NCI-H1930 (cell line): ENCODE measurements at regions not wholly inside any gene's neighbourhood (a gene's known extent, or its start where the extent isn't known, plus 50 kb on each side); places are given as distances from the start of the nearest gene placed in this dataset.

Source experiments
- DNase-seq, 2 experiments: peaks; one replicate each; lab custom pipeline; 2025; lab: John Stamatoyannopoulos, UW

DNA sequence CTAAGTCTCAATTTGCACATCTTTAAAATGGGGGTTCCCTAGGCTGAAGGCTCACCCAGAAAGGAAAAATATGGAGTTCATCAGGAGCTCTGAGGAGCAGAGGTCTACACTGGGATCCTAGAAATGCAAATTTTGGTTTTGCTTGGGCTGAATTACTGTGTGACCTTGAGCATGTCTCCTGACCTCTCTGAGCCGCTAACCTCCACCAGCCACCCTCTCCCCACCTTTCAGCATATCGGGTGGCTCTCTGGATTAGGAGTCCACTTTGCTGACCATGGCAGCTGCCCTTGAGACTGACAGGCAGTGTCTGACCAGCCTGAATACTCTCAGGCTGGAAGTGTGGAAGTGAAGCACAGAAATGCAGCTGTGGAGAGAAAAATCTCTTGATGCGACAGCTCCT is 165.9 kb upstream of the LRFN2 start:
- DNase-seq = no peak

GRCh38 chr6:40744835-40745234 is 157.7 kb upstream of the LRFN2 start:
- DNase-seq = no peak

DNA sequence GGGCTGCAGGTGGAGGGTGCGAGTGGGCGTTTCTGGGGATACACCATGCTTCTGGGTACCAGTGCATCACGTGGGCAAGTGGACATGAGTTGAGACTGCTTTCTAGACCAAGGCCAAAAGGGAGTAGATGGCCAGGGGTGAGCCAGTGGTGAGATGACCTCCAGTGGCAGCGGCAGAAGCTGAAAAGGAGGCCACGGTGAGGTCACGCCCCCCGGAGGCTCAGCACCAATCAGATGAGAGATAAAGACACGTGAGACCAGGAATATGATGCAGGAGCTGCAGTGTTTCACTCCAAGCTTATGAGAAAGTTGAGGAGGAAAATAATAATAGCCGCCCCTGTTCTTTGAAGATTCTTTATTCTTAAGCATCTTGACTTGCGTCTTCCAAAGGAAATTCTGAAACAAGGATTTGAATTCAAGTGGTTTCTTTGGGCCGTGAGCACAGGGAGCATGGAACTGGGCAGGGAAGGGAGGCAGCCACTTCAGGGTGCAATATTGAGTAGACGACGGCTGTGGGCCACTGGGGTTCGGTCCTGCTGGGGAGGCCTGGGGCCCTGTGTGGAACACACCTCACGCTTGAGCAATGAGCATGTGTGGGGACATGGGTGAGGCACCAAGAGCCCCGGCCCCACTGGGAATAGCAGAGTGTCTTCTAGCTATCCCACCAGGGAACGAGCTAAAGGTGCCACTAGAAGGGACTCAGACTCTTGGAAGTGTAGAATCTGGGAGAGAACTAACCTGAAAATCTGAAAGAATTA is 156.7 kb upstream of the LRFN2 start:
- DNase-seq = no peak

DNA sequence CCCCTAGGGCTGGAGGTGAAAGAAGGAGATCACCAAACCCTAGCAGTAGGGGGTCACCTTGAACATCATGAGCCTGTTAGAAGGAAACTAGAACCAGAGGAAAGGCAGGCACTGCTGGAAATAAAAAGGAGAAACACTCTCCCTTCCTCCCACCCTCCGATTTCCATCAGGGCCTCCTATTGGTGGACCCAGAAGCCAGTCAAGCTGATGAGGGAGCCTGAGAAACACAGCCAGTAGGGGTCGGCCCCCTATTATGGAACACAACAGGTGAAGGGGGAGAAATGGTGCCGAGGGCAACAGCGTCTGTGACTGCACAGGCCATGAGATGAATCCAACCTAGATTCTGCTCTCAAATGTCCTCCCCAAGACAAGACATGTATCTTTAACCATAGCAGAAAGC is 156.1 kb upstream of the LRFN2 start:
- DNase-seq = no peak

DNA sequence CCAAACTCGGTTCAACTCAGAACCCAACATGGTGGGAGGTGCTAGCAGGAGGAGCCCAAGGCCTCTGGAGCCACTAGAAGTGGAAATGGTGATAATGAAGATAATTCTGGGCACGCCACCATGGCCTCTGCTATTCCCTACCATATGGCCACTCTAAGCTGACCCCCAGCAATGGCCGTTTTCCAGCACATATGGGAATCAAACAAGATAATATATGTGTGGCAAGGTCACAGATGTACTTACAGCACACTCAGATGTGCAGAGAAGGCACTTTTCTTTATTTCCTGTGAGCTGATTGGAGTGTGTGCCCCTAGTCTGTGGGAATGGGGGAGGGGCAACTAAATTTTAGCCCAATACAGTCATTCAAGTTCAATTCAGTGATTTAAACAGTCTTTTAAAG is 153.4 kb upstream of the LRFN2 start:
- DNase-seq = no peak

DNA sequence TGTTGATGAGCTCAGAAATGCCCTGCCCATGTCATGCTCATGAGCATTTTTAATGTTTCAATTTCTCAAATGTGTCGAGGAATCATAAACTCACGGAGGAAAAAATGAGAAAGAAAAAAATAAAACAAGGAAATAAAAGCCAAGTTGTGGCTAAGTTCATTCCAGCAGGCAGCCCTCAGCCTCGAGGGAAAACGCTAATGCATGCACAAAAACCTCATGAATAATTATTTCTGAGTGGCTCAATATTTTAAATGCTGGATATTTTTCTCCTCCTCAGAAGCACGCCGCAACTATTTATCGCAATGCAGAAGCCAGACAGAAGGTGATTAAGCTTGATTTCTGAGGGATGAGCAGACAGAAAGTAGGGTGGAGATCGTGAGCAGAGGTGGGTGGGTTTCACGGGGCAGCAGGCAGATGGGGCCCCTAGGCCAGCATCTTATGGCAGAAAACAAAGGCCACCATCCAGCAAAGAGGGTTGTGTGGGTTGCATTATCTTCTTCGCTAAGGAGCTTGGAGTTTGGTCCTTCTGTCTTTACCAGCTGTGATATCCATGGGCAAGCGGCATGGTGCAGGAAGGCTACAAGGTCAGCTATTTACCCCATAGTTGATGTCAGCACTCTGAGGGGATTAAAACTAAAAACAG is 151.5 kb upstream of the LRFN2 start:
- no peak for DNase-seq

GRCh38 chr6:40735521-40735920 is 148.4 kb upstream of the LRFN2 start:
- no peak for DNase-seq

GRCh38 chr6:40735121-40735520 is 148.0 kb upstream of the LRFN2 start:
- DNase-seq = no peak

DNA sequence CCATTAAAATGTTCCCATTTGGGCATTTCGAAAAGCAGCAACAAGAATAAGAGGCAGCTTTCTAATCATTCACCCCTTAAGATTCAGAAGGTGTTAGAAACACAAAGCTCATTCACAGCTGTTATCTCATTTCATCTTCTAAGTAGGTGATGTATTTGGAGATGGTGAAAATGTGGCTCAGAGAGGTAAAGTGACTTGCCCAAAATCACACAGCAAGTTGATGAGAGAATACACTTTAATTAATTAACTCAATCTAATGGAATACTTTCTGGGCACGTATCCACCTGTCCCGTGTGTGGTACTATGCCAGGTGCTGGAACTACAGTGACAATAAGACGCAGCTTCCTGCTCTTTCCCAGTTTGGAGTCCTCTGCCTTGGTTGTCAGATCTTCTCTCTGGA is 147.4 kb upstream of the LRFN2 start:
- no peak for DNase-seq

- DNase-seq = no peak
Observed at GRCh38 chr6:40733770-40734396, 146.7 kb upstream of the LRFN2 start.

DNA sequence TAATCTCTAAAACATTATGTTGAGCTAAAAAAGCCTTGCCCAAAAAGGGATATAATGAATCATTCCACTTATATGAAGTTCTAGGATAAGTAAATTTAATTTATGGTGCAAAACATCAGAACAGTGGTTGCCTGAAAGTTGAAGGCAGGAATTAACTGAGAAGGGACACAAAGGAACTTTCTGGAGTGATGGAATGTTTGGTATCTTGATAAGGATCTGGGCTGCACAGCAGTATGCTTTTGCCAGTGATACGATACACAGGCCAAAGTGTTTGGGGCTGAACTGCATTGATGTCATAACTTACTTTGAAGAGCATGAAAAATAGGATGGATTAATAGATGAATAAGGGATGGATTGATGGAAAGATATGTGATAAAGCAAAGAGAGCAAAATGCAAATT is 146.1 kb upstream of the LRFN2 start:
- DNase-seq = no peak

GRCh38 chr6:40732878-40733277 is 145.7 kb upstream of the LRFN2 start:
- DNase-seq = no peak

DNA sequence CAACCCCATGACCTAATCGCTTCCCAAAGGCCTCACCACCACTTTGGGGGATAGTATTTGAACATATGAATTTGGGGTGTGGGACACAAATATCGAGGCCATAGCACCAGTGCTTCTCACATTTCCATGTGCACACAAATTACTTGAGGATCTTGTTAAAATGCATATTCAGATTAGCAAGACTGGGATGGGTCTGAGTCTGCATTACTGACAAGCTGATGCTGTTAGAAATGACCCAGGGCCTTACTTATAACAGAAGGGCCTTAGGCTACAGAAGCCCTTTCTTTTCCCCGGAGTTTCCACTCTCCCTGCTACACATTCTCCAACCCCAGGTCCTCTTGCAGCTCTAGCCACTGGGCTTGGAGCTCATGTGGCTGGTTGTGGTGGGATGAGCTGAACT is 141.5 kb upstream of the LRFN2 start:
- DNase-seq = no peak

DNA sequence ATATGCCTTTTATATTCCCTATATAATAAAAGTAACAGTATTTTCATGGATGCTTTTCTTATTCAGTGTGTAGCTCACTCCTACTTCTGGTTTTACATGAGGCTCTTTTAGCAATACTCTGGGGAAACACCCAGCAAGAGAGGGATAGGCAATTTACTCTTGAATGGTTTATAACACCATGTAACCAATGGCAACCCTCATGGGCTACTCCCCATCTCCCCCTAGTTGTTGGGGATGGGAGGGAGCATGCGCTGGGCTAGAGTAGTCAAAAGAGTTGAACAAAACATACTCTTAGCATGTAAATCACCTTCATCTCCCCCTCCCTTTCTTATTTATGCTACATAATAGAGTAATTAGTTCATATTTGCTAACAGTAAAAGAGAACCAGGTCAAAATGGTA is 140.1 kb upstream of the LRFN2 start:
- DNase-seq = no peak

DNA sequence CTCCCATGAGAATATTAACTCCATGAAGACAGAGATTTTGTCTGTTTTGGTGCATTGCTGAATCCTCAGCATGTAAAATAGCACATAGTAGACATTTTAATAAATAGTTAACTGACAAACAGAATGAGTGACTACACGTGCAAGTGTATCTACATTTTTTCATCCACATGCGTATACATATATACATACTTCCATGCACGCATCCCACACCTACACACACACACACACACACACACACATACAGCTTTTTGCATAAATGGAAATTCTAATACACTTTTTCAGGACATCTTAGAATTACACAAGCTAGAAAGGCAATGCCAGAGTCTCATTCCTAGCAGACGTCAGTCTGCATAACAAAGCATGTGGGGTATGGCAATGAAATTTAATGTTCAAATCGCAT is 139.7 kb upstream of the LRFN2 start:
- no peak for DNase-seq

DNA sequence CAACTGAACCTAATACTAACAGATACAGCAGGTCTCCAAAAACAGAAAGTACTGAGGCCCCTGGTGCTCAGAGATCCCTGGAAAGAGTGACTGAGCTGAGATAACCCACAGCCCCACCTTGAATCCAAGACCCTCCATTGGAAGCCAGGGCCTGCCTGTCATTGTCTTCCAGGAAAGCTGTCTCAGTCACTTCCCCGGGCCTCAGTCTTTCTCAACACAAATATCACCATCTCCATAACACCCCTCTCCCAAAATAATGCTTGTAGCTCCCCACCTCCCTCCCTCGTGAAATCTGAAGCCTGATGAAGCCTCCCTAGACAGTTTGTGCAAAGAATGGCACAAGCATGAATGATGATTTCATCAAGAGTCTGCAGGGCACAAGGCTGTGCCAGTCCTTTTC is 138.2 kb upstream of the LRFN2 start:
- DNase-seq = no peak

- no peak for DNase-seq
Observed at GRCh38 chr6:40724886-40725285, 137.7 kb upstream of the LRFN2 start.

- DNase-seq = no peak
Observed at GRCh38 chr6:40723967-40724366, 136.8 kb upstream of the LRFN2 start.

DNA sequence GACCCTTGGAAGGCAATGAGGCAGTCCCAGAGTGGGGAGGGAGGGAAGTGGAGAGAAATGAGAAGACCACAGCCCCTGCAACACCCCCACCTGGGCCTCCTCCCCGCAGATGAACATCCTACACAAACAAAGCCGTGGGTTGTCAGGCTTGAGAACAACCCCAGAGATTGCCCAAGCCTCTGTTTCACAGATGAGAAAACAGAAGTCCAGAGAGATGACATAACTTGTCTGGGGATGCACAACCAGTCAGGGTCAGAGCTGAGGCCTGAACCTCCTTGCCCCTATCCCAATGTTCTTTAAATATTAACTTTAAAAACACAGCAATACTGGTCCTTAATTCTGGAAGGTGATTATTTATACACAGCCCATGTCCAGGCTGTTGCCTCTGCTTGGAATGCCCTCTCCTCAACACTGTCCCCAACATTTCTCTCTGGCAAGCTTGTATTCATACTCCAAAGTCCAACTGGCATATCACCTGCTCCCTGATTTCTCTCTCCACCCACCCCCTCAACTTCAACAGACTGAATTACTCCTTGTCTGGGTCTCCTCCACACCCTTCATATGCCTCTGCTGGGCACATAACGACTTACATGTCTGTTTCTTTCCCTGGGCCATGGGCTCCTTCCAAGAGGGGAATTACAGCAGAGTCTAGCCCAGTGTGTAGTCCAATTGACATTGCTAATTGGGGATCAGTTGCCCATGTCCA is 135.5 kb upstream of the LRFN2 start:
- DNase-seq = no peak

- no peak for DNase-seq
Observed at GRCh38 chr6:40722091-40722490, 134.9 kb upstream of the LRFN2 start.

GRCh38 chr6:40721271-40721952 is 134.2 kb upstream of the LRFN2 start:
- DNase-seq = no peak

DNA sequence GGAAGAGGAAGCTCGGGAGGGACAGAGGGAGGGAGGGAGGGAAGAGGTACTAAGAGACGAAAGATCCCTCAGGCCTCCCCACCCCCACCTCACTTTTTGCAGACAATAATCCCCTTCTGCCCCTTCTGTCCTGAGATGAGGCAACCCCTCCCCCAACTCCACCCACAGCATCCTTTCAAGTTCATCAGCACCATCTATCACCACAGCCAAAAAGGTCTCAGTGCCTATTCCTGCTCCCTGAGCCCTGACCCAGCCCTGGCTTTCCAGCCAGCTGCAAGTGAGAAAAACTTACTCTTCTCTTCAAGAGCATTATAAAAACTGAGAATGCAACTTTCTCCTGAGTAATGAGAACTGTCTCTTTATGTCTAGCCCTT is 133.2 kb upstream of the LRFN2 start:
- no peak for DNase-seq
